C4-2B (cell line): ENCODE measurements at regions not wholly inside any gene's neighbourhood (a gene's known extent, or its start where the extent isn't known, plus 50 kb on each side); places are given as distances from the start of the nearest gene placed in this dataset.

Experiments
- ZFX ChIP-seq: fragments of 450-650 bp; IDR thresholded peaks from 2 replicates; pipeline ENCODE4 v1.6.1; 2017
- TF ChIP-seq, protein P1 (sequence below): fragments of 450-650 bp; conservative IDR thresholded peaks from 2 replicates; pipeline ENCODE4 v1.5.1; 2017; ENCODE audit warnings: mild to moderate bottlenecking

DNA sequence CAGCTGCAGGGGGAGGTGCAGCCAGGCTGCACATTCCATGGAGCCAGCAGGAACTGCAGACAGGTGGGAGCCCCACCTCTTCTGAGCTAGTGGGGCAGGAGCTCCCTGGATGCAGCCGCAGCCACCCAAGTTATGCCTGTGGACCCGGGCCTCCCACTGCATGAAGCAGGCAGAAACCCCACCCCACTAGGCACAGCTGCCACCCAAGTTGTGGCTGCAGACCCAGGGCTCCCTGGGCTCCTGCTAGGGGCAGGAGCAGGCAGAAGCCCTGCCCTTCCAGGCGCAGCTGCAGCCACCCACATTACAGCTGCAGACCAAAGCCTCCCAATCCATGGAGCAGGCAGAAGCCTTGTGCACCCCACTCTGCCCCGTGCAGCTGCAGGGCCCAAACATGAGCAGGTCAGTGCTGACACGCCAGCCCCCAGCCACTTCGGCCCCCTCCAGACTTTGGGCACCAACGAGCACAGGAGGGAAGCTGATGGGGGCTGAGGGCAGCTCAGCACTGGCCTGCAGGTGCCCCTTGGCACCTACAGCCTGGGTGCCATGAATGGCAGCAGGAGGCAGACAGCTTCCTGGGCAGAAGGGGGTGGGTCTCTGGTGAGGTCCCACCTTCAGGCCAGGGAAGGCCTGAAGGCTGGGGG is 106.9 kb downstream of the C9orf50 start:
- TF ChIP-seq, protein P1, sequence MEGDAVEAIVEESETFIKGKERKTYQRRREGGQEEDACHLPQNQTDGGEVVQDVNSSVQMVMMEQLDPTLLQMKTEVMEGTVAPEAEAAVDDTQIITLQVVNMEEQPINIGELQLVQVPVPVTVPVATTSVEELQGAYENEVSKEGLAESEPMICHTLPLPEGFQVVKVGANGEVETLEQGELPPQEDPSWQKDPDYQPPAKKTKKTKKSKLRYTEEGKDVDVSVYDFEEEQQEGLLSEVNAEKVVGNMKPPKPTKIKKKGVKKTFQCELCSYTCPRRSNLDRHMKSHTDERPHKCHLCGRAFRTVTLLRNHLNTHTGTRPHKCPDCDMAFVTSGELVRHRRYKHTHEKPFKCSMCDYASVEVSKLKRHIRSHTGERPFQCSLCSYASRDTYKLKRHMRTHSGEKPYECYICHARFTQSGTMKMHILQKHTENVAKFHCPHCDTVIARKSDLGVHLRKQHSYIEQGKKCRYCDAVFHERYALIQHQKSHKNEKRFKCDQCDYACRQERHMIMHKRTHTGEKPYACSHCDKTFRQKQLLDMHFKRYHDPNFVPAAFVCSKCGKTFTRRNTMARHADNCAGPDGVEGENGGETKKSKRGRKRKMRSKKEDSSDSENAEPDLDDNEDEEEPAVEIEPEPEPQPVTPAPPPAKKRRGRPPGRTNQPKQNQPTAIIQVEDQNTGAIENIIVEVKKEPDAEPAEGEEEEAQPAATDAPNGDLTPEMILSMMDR, result no peak
- TF ChIP-seq ZFX, result no peak
